ENCODE measurements at regions not wholly inside any gene's neighbourhood (a gene's known extent, or its start where the extent isn't known, plus 50 kb on each side); places are given as distances from the start of the nearest gene placed in this dataset.

GRCh38 chr1:29454616-29455380, 218.5 kb downstream of the PTPRU start:
- DNase-seq = no peak

GRCh38 chr1:29453502-29454240, 217.3 kb downstream of the PTPRU start:
- DNase-seq = no peak

DNA sequence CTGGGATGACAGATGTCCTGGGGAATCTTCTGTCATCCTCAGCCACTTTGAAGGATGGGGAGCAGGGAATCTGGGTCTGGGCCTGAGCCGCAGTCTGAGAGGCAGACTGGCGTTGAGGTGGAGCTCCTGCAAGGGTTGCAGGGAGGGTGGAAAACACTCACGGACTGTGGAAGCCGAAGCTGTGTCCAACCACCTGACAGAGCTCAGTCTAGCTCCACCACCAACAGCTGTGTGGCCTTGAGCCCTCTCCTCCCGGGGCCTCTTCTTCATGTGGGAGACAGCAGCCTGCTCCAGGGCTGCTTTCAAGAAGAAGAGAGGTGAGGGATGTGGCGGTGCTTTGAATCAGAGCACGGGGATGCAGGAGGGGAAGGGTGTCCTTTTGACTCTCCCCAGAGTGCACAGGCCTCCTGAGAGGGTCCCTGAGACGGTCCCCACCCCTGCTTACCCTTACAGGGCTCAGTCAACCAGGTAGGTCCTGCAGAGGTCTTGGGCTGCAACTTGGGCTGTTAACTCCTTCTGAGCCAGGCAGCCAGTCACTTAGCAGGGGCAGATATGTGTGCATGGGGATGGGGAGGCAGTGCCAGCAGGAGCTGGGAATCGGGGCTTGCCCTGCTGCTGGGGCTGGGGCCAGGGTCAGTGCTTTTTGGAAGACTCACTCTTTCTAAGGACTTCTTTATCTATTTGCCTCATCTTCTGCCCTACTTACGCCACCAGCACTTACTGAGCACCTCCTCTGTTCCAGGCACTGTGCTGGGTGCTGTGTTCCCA, 216.3 kb downstream of the PTPRU start:
- DNase-seq = no peak

DNA sequence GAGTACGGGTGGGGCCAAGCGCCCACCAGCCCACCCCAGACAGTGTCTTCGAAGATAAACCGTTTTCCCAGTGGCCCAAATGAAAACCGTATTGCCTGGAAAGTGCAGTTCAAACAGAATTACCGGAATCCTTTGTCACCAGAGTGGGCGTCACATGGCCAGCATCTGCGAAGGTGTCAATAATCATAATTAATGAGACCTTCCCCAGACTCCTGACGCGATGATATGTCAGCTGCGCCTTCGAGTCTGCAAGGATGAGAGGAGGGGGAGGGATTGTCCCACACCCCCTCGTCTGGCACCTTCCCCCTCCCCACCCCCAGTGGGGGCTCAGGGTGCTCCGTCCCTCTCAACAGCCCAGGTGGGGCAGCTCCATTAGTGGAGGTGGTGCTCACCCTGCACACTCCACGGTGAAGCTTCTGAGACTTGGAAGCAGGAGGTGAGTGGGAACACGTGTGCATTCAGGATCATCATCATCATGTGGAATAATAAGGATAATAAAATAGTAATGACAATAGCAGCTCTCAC, 215.1 kb downstream of the PTPRU start:
- DNase-seq = no peak

- DNase-seq = no peak
Observed at GRCh38 chr1:29450591-29450990, 214.3 kb downstream of the PTPRU start.

- no peak for DNase-seq
Observed at GRCh38 chr1:29448456-29449235, 212.3 kb downstream of the PTPRU start.

DNA sequence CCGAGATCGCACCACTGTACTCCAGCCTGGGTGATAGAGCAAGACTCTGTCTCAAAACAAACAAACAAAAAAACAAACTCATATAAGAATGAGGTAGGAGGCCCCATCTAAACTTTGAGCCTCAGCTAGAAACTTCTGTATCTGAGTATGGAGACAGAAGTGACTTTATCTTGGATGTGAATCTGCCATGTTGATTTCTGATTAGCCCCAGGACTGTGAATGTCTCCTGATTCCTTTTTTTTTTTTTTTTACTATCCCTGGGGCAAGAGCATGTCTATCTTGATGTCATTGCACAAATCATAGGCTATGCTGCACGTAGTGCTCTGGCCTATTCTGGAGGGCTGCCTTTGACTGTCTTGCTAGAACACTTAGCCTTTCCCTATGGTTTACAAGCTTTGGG, 211.0 kb downstream of the PTPRU start:
- DNase-seq = no peak

DNA sequence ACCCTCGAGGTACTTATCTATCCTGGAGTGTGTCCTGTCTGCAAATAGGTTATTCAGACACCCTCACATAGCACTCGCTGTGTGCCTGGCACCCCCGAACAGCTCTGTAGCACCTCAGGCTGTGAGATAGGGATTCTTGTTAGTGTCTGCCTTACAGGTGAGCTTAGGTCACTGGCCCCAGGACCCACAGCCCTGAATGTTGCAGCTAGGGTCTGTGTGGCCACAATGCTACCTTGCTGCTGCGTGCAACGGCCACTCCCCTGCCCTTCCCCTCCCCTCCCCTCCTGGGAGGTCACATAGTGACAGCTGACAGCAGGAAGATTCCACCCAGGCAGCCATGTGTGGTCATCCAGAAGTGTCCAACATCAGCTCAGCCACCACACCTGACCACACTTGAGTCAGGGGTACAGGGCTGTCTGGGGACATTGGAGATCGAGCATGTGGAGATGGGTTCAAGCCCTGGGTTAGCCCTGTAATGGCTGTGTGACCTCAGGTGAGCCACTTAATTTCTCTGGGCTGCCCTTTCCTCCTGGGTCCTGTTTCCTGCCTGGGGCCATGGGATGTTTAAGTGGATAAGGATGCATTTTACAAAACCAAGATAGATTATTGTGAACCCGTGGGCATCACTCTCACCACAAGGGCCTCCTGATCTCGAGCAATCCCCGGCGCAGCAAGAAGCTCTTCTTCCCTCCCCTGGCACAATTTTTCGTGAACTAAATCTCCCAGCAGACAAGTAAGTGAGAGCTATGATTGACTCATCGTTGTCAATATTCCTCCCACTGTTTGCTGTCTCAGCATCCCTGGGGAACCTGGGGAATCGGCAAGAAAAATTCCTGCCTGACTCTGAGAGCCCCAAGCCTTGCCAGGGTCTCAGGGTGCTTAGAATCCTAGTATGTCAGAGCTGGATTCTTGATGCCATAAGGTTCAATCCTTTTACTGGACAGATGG, 208.7 kb downstream of the PTPRU start:
- no peak for DNase-seq

DNA sequence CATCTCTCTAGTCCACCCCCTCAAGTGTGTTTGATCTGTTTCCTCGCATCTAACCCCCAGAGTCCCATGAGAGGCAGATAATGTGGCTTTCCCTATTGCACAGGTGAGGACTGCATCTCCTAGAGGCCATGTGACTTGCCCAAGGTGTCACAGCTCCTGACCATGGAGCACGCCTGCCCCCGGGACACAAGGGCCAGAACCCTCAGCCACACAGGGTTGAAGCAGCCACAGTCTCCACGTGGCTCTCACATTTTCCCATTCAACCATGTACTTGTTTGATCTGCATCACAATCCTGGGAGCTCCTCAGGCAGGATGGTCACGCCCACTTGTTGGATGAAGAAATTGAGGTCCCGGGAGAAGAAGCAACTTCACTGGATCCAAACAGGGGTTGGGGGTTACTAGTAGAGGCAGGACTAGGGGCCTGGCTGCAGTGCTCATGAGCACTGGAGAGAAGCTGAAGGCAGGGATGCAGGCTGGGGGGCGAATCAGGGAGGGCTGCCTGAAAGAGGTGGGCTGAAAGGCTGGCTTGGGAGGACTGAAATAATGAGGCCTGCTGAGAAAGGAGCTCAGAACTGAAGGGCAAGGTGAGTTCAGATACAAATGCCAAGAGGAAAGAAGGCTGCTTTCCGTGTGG, 207.9 kb downstream of the PTPRU start:
- DNase-seq = no peak

- DNase-seq = no peak
Observed at GRCh38 chr1:29441916-29442668, 205.8 kb downstream of the PTPRU start.

GRCh38 chr1:29439615-29440014, 203.3 kb downstream of the PTPRU start:
- DNase-seq = no peak

DNA sequence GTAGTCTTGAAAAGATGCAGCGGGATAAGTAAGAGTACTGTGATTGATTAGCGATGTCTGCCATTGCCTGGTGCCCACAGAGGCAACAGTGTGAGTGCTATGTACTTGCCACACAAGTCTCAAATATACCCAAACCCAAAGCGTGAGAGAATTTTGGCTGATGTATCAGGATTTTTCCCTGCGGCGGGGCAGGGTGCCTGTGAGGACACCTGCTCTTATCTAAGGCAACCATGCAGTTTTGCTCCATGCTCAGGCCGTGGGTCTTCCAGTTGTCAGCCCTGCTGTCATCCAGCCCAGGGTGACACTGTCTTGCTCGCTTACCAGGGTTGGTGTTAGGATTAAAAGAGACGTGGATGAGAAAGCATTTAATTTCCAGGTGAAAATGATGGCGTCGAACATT, 202.7 kb downstream of the PTPRU start:
- no peak for DNase-seq

DNA sequence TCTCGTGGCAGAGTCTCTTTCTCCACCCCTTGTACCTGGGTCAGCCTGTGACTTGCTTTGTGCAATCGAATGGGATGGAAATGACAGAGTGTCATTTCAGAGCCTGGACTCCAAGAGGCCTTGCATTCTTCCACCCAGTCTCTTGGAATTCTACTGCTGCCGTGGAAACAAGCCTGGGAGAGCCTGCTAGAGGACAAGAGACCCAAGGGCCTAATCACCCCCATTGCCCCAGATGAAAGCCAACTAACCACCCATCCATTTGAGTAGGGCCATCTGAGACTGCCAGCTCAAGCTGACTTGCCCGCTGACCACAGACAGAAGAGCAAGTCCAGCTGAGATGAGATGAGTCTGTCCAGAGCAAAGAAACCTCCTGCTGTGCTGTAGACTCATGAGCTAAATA, 201.6 kb downstream of the PTPRU start:
- no peak for DNase-seq

DNA sequence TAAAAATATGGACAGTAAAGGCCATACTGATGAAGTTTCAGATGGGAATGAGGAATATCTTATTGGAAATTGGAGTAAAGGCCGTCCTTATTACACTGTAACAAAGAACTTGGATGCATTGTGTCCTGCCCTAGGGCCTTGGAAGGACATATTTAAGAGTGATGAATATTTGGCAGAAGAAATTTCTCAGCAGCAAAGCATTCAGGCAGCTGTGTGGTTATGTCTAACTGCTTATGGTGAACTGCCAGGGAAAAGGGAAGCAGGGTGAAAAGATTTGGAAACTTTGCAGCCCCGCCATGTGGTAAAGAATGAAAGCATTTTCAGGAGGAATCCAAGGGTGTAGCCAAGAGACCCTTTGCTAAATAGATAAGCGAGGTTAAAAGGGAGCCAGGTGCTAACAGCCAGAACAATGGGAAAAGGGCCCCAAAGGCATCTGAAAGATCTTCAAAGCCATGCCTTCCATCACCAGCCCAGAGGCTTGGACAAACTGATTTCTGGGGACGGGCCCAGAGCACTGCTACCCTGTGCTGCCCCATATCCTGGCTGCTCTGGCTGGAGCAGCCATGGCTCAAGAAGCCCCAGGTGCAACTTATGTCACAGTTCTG, 200.0 kb downstream of the PTPRU start:
- DNase-seq = no peak

DNA sequence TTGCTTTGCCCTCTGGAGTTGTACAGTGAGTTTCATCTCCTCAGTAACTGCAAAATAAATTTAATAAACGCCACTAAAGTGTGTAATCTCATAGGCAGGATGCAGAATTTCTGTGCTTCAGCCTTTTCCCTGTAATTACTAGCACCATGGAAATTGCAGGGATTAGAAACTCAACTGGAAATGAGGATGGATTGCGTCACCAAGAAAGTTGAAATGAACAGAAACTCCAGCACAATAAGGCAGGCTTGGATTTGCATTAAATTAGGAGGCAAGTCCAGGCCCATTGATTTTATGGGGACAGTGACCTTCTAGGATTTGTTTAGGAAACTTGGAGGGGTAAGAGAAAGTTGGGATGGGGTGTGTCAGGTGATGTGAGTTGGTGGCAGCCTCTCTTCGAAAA, 197.5 kb downstream of the PTPRU start:
- no peak for DNase-seq

- no peak for DNase-seq
Observed at GRCh38 chr1:29431138-29431537, 194.8 kb downstream of the PTPRU start.

GRCh38 chr1:29429656-29430055, 193.3 kb downstream of the PTPRU start:
- no peak for DNase-seq

GRCh38 chr1:29428997-29429396, 192.7 kb downstream of the PTPRU start:
- DNase-seq = no peak

- DNase-seq = no peak
Observed at GRCh38 chr1:29428280-29428615, 191.9 kb downstream of the PTPRU start.

All from activated T-cell treated with anti-CD3 and anti-CD28 coated beads, Interleukin-2, amount 50 U/mL, for 48 hours (primary cell).